ENCODE measurements at regions not wholly inside any gene's neighbourhood (a gene's known extent, or its start where the extent isn't known, plus 50 kb on each side); places are given as distances from the start of the nearest gene placed in this dataset.

- DNase-seq (ENCODE audit: extremely low read depth in 1 of 11, low read depth in 9 of 11, low spot score in 4 of 11), result no peak
Observed at GRCh38 chr15:46275701-46276100, 640.9 kb downstream of the SQOR start.

GRCh38 chr15:46277451-46277850 is 642.6 kb downstream of the SQOR start:
- DNase-seq (ENCODE audit: extremely low read depth in 1 of 11, low read depth in 9 of 11, low spot score in 4 of 11), result no peak

GRCh38 chr15:46278062-46278461 is 643.2 kb downstream of the SQOR start:
- DNase-seq (ENCODE audit: extremely low read depth in 1 of 11, low read depth in 9 of 11, low spot score in 4 of 11), result no peak

GRCh38 chr15:46278486-46279090 is 643.8 kb downstream of the SQOR start:
- no peak for DNase-seq (ENCODE audit: extremely low read depth in 1 of 11, low read depth in 9 of 11, low spot score in 4 of 11)

DNA sequence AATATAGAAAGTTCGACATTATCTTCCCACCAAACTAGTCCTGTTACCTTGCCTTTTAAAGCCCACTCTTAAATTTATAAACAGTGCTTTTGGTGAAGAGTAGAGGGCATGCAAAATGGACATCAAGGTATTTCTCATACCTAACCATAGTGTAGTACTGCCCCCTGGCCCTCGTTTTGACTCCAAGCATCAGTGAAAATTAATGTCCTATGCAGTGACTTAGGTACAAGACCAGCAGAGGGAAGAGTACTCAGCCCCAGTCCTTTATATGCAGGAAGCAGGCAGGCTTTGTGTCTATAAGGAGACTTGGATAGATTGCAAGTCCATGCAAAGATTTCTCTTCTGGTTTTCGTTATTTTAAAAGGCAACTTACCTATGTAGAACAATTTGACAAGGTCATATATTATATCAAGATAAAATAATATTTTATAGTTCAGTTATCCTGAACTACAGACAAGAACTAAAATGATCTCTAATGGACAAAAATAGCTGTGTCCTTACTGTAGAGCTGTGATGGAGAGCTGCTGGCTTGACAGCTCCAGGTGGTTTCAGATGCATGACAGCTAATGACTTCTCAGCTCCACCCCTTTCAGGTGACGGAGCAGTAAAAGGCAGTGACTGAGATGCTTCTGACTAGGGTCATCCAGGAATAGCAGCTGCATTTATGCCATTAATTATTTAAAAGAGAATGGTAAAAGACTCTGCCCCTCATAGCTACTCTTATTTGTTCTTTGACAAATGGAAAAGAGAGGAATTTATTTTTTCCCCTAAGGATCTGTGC is 646.1 kb downstream of the SQOR start:
- no peak for DNase-seq (ENCODE audit: extremely low read depth in 1 of 11, low read depth in 9 of 11, low spot score in 4 of 11)

- no peak for DNase-seq (ENCODE audit: extremely low read depth in 1 of 11, low read depth in 9 of 11, low spot score in 4 of 11)
Observed at GRCh38 chr15:46293550-46293949, 658.7 kb downstream of the SQOR start.

DNA sequence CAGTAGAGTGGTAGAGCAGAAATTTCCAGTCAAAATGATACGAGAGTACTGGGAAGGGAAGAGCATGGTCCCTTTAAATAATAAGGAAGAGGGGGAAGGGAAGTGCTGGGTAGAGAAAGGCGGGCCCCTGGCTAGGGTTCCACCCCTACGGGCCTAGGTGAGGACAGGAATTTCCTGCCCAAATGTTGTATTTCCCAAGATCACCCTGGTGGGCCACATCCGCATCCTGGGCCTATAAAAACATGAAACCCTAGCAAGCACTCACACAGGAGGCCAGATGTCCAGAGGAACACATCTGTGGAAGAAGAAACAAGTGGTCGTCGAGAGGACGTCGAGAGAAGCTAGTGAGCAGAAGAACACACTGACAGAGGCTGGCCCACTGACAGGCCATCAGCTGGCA is 661.2 kb downstream of the SQOR start:
- DNase-seq (ENCODE audit: extremely low read depth in 1 of 11, low read depth in 9 of 11, low spot score in 4 of 11), result no peak

DNA sequence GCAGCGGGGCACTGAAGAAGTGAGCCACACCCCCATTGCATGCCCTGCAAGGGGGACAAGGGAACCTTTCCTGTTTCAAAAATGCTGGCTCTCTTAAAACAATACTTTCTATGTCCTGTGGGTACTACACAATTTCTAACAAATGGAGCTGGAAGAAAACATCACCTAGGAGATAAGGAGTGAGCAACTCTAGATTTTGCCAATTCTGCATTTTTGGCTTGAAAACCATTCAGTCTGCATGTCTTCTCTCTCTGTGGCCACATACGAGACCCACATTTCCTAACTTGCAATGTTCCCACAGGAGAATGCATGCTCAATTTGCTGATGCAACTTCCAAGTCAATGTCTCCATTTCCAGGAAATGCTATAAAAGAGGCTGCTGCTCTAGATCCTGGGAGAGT is 662.0 kb downstream of the SQOR start:
- DNase-seq (ENCODE audit: extremely low read depth in 1 of 11, low read depth in 9 of 11, low spot score in 4 of 11), result no peak

- no peak for DNase-seq (ENCODE audit: extremely low read depth in 1 of 11, low read depth in 9 of 11, low spot score in 4 of 11)
Observed at GRCh38 chr15:46297766-46298165, 662.9 kb downstream of the SQOR start.

- no peak for DNase-seq (ENCODE audit: extremely low read depth in 1 of 11, low read depth in 9 of 11, low spot score in 4 of 11)
Observed at GRCh38 chr15:46300716-46301115, 665.9 kb downstream of the SQOR start.

GRCh38 chr15:46301291-46301690 is 666.5 kb downstream of the SQOR start:
- no peak for DNase-seq (ENCODE audit: extremely low read depth in 1 of 11, low read depth in 9 of 11, low spot score in 4 of 11)

GRCh38 chr15:46301826-46302225 is 667.0 kb downstream of the SQOR start:
- no peak for DNase-seq (ENCODE audit: extremely low read depth in 1 of 11, low read depth in 9 of 11, low spot score in 4 of 11)

DNA sequence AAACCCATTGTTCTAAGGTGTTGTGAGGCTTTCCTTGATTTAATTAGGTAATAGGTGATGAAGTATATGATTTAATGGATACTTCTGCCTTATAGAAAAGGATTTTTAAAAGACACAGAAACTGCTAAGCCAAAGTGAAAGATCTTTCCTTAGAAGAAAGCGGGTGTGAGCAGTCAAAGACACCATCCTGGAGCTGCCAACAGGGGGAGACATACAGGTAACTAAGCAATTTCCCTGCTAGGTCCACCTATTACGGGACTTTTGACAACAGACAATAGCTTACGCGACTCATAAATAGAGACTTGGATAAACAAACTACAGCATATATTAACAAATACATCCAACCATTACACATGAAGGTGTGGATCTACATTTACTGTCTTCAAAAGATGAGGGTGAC is 669.5 kb downstream of the SQOR start:
- DNase-seq (ENCODE audit: extremely low read depth in 1 of 11, low read depth in 9 of 11, low spot score in 4 of 11), result no peak

DNA sequence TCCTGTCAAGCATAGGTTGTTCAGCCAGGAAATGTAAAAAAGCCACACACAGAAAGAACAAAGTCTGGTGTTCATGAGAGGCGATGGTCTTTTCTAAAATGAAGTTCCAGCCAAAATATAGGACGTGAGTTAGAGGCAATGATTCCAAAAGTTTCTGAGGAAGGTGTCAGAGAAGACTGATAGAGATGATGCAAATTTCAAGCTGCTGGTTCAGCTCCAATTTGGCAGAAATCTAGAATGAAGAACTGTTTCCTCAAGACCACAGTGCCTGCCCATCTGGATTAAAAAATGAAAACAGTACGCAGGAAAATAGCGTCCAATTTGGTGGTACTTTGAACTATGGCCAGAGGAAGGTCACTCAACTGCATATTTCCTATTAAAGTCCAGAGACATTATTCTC is 672.9 kb downstream of the SQOR start:
- no peak for DNase-seq (ENCODE audit: extremely low read depth in 1 of 11, low read depth in 9 of 11, low spot score in 4 of 11)

GRCh38 chr15:46309914-46310313 is 675.1 kb downstream of the SQOR start:
- no peak for DNase-seq (ENCODE audit: extremely low read depth in 1 of 11, low read depth in 9 of 11, low spot score in 4 of 11)

- peak; percentile 63 to 83 (median 73) for DNase-seq (ENCODE audit: extremely low read depth in 1 of 11, low read depth in 9 of 11, low spot score in 4 of 11)
Observed at GRCh38 chr15:46312133-46312740, 677.4 kb downstream of the SQOR start.

DNA sequence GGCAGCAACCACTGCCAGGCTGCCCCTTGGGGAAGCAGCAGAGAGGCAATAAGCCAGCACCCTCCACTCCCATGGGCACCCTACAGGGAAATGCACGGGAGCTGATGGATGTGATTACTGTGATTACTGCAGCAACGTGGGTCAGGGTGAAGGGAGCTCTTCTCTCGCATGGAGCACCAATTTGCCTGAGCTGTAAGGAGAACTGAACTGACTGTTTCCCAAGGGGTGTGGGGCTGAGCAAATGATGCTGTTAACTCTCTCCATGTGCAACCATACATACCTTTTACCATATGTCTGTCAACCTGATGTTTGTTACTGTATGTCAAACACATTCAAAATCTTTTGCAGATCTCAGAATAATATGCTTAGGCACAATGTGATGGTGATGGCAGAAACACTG is 680.6 kb downstream of the SQOR start:
- DNase-seq (ENCODE audit: extremely low read depth in 1 of 11, low read depth in 9 of 11, low spot score in 4 of 11), result no peak

DNA sequence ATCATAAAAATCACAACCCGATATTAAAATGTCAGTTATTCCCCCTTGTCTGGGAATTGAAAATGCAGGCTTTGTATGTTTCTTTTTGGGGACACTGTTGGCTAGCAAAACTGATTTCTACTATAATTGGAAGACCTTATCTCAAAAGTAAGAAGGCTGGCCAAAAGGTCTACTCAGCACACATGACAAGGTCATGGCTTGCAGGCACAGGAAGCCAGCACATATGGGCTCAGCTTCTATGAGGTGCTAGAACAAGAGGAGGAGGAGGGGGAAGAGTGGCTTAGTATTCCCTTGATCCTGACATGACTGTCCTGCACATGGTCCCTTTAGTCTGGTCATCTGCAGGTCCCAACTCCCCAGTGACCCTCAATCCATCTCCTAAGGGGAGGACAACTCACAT is 681.2 kb downstream of the SQOR start:
- DNase-seq (ENCODE audit: extremely low read depth in 1 of 11, low read depth in 9 of 11, low spot score in 4 of 11), result peak in 1 of 11 donors; percentile 20

DNA sequence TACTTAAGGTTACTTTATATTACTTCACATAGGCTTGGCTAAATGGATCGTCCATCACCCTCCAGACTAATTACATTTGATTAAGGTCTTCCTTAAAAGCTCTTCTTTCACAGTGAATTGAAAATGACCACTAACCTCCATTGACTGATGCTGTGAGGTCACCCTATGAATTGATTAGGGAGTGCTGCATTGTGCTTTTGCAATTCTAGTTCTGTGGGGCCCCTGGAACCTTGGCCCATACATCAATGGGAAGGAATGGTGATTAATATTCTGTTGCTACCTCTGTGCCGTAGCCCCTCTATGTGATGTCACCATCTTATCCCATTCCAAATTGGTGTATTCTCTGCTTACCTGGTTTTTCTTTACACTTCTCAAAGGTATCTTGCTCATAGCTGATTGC is 682.2 kb downstream of the SQOR start:
- no peak for DNase-seq (ENCODE audit: extremely low read depth in 1 of 11, low read depth in 9 of 11, low spot score in 4 of 11)

DNA sequence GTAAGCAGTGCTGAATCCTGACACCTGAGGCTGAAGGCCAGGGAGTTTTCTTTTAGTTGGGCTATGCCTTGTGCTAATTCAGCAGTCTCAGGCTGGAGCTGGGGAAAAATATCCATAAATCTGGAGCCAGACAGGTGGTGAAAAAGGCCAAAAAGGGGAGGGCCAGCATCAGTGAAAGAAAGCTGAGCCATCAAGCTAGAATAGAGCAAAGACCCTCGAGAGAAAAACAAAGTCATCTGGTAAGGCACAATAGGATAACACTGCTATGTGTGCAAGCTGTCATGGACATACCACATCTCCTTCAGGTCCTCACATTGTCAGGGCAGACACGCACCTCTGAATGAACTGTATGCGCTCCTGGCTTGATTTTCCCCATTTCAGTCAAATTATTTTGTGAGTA is 687.9 kb downstream of the SQOR start:
- DNase-seq (ENCODE audit: extremely low read depth in 1 of 11, low read depth in 9 of 11, low spot score in 4 of 11), result no peak

GRCh38 chr15:46326173-46326572 is 691.3 kb downstream of the SQOR start:
- no peak for DNase-seq (ENCODE audit: extremely low read depth in 1 of 11, low read depth in 9 of 11, low spot score in 4 of 11)

Measured in renal cortex interstitium (tissue), 11 donors.